HuH-7 (cell line): ENCODE measurements at regions not wholly inside any gene's neighbourhood (a gene's known extent, or its start where the extent isn't known, plus 50 kb on each side); places are given as distances from the start of the nearest gene placed in this dataset.

Experiments
- DNase-seq: peaks from one replicate; pipeline ENCODE4 v3.0.0; 2011; ENCODE audit warnings: low spot score

- DNase-seq = no peak
Observed at GRCh38 chr1:232310541-232310940, 319.4 kb downstream of the SIPA1L2 start.

GRCh38 chr1:232308616-232309015, 321.3 kb downstream of the SIPA1L2 start:
- no peak for DNase-seq

- no peak for DNase-seq
Observed at GRCh38 chr1:232307296-232308017, 322.5 kb downstream of the SIPA1L2 start.

- DNase-seq = no peak
Observed at GRCh38 chr1:232306269-232306961, 323.5 kb downstream of the SIPA1L2 start.

GRCh38 chr1:232305050-232305449, 324.9 kb downstream of the SIPA1L2 start:
- DNase-seq = no peak

GRCh38 chr1:232303222-232303620, 326.7 kb downstream of the SIPA1L2 start:
- no peak for DNase-seq

- no peak for DNase-seq
Observed at GRCh38 chr1:232302376-232303221, 327.3 kb downstream of the SIPA1L2 start.

- no peak for DNase-seq
Observed at GRCh38 chr1:232301246-232301645, 328.7 kb downstream of the SIPA1L2 start.

- no peak for DNase-seq
Observed at GRCh38 chr1:232300466-232300865, 329.5 kb downstream of the SIPA1L2 start.

GRCh38 chr1:232296461-232296860, 333.5 kb downstream of the SIPA1L2 start:
- no peak for DNase-seq

GRCh38 chr1:232293361-232293760, 336.6 kb downstream of the SIPA1L2 start:
- no peak for DNase-seq

- DNase-seq = no peak
Observed at GRCh38 chr1:232292818-232293217, 337.1 kb downstream of the SIPA1L2 start.

GRCh38 chr1:232292239-232292638, 337.7 kb downstream of the SIPA1L2 start:
- no peak for DNase-seq

GRCh38 chr1:232291681-232292080, 338.3 kb downstream of the SIPA1L2 start:
- DNase-seq = no peak

GRCh38 chr1:232291261-232291660, 338.7 kb downstream of the SIPA1L2 start:
- no peak for DNase-seq

GRCh38 chr1:232290570-232290969, 339.4 kb downstream of the SIPA1L2 start:
- no peak for DNase-seq

- DNase-seq = no peak
Observed at GRCh38 chr1:232287676-232288569, 342.0 kb downstream of the SIPA1L2 start.

- DNase-seq = no peak
Observed at GRCh38 chr1:232285138-232285537, 344.8 kb downstream of the SIPA1L2 start.

- DNase-seq = no peak
Observed at GRCh38 chr1:232283864-232284263, 346.1 kb downstream of the SIPA1L2 start.

GRCh38 chr1:232282498-232282897, 347.4 kb downstream of the SIPA1L2 start:
- no peak for DNase-seq

GRCh38 chr1:232280910-232281309, 349.0 kb downstream of the SIPA1L2 start:
- no peak for DNase-seq

- no peak for DNase-seq
Observed at GRCh38 chr1:232279909-232280400, 350.0 kb downstream of the SIPA1L2 start.
